ENCODE measurements at regions not wholly inside any gene's neighbourhood (a gene's known extent, or its start where the extent isn't known, plus 50 kb on each side); places are given as distances from the start of the nearest gene placed in this dataset.

DNA sequence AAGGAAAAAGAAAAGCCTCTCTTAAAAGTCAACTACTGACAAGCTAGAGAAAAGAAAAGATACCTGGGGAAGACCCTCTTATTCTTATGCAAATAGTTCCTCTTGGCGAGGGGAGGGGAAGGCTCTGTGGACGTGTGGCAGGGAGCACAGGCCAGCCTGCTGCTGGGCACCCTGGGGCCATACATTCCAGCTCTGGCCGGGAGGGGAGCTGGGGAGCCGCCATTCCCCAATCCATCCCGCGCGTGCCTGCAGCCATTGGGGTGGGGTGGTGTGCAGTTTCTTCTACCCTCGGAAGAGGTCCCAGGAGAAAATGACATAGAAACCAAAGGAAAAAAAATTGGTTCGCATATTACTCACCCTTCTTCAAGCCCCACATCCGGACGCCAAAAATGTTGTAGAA, 1496.4 kb downstream of the RPA4 start:
- FAIRE-seq (no peak), DNase-seq (ENCODE audit: low read depth, low spot score) (no peak)
- no peak overlapping the region for H3K27ac ChIP-seq (ENCODE audit: control insufficient read depth, insufficient read depth, low read length)
- H3K4me1 ChIP-seq (ENCODE audit: control insufficient read depth, extremely low read depth, insufficient read depth, low read length): no peaks in the 10 kb centered on the region
- no peaks in the 10 kb centered on the region for H3K79me2 ChIP-seq (ENCODE audit: control insufficient read depth, insufficient read depth, low read length)
- H3K9me3 ChIP-seq (ENCODE audit: control insufficient read depth, low read depth, low read length): no peaks in the 10 kb centered on the region
- H4K20me1 ChIP-seq (ENCODE audit: control insufficient read depth, extremely low read depth, insufficient read depth, low read length): no peaks in the 10 kb centered on the region
- H3K36me3 ChIP-seq (ENCODE audit: control insufficient read depth in 2 of 2, extremely low read depth in 1 of 2, insufficient read depth in 2 of 2, low read length in 2 of 2): no peaks in the 10 kb centered on the region
- H3K4me3 ChIP-seq (ENCODE audit: control insufficient read depth in 2 of 3, extremely low read depth in 1 of 3, insufficient read depth in 2 of 3, low read depth in 1 of 3, low read length in 3 of 3): no peak overlapping the region
- no peaks in the 10 kb centered on the region for H3K27me3 ChIP-seq (ENCODE audit: control insufficient read depth, extremely low read depth, insufficient read depth, low read length)
- H2AFZ ChIP-seq (ENCODE audit: control insufficient read depth, low read length): no peak overlapping the region
- H3K9ac ChIP-seq (ENCODE audit: control insufficient read depth, extremely low read depth, insufficient read depth, low read length): no peak overlapping the region
- TF ChIP-seq, protein P1, sequence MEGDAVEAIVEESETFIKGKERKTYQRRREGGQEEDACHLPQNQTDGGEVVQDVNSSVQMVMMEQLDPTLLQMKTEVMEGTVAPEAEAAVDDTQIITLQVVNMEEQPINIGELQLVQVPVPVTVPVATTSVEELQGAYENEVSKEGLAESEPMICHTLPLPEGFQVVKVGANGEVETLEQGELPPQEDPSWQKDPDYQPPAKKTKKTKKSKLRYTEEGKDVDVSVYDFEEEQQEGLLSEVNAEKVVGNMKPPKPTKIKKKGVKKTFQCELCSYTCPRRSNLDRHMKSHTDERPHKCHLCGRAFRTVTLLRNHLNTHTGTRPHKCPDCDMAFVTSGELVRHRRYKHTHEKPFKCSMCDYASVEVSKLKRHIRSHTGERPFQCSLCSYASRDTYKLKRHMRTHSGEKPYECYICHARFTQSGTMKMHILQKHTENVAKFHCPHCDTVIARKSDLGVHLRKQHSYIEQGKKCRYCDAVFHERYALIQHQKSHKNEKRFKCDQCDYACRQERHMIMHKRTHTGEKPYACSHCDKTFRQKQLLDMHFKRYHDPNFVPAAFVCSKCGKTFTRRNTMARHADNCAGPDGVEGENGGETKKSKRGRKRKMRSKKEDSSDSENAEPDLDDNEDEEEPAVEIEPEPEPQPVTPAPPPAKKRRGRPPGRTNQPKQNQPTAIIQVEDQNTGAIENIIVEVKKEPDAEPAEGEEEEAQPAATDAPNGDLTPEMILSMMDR (optimal IDR thresholded peaks at IDR 0.05 in 1 of 3, IDR thresholded peaks at IDR 0.05 in 1 of 3, conservative IDR thresholded peaks at IDR 0.05 in 1 of 3; ENCODE audit: extremely low read depth in 1 of 3, insufficient read depth in 2 of 3, low read length in 3 of 3): no peak
- TF ChIP-seq EZH2 (IDR thresholded peaks at IDR 0.05; ENCODE audit: low read length): no peak
- no peaks in the 10 kb centered on the region for H3K9me1 ChIP-seq (ENCODE audit: control insufficient read depth, extremely low read depth, insufficient read depth, low read length)
- no peak overlapping the region for H3K4me2 ChIP-seq (ENCODE audit: control insufficient read depth, extremely low read depth, insufficient read depth, low read depth, low read length)
- dilution Hi-C loops (cut with MboI; ENCODE audit: extremely low pct_ligation_motif_present, low sequenced_read_pairs): no loop called here

DNA sequence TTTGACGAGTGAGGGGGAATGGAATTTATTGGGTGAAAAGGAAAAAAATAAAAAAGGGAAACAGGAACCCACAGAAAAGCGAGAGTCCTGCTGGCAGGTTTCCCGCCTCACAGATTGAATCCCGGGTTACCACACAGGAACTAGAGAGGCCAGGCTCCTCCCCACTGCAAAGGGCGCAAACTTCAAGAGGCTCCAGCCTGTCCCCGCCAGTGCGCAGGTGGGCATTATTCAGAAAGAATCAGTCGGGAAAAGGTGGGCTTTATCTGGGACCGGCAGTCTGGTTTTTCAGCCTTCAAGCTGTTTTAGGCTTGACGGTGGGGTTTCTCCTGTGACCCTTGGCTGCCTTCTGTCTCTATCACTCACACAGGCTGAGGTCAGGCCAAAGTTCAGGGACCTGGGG, 1496.8 kb downstream of the RPA4 start:
- H3K36me3 ChIP-seq (ENCODE audit: control insufficient read depth in 2 of 2, extremely low read depth in 1 of 2, insufficient read depth in 2 of 2, low read length in 2 of 2): no peaks in the 10 kb centered on the region
- no peak overlapping the region for H3K4me3 ChIP-seq (ENCODE audit: control insufficient read depth in 2 of 3, extremely low read depth in 1 of 3, insufficient read depth in 2 of 3, low read depth in 1 of 3, low read length in 3 of 3)
- H3K79me2 ChIP-seq (ENCODE audit: control insufficient read depth, insufficient read depth, low read length): no peaks in the 10 kb centered on the region
- no peaks in the 10 kb centered on the region for H4K20me1 ChIP-seq (ENCODE audit: control insufficient read depth, extremely low read depth, insufficient read depth, low read length)
- H3K9me1 ChIP-seq (ENCODE audit: control insufficient read depth, extremely low read depth, insufficient read depth, low read length): no peaks in the 10 kb centered on the region
- no peak overlapping the region for H3K27ac ChIP-seq (ENCODE audit: control insufficient read depth, insufficient read depth, low read length)
- no peak overlapping the region for H3K4me2 ChIP-seq (ENCODE audit: control insufficient read depth, extremely low read depth, insufficient read depth, low read depth, low read length)
- dilution Hi-C loops (cut with MboI; ENCODE audit: extremely low pct_ligation_motif_present, low sequenced_read_pairs): no loop called here
- H3K27me3 ChIP-seq (ENCODE audit: control insufficient read depth, extremely low read depth, insufficient read depth, low read length): no peaks in the 10 kb centered on the region
- no peak for TF ChIP-seq EZH2 (IDR thresholded peaks at IDR 0.05; ENCODE audit: low read length)
- TF ChIP-seq, protein P1 (optimal IDR thresholded peaks at IDR 0.05 in 1 of 3, IDR thresholded peaks at IDR 0.05 in 1 of 3, conservative IDR thresholded peaks at IDR 0.05 in 1 of 3; ENCODE audit: extremely low read depth in 1 of 3, insufficient read depth in 2 of 3, low read length in 3 of 3): no peak
- no peak overlapping the region for H3K9ac ChIP-seq (ENCODE audit: control insufficient read depth, extremely low read depth, insufficient read depth, low read length)
- H3K4me1 ChIP-seq (ENCODE audit: control insufficient read depth, extremely low read depth, insufficient read depth, low read length): no peaks in the 10 kb centered on the region
- DNase-seq (ENCODE audit: low read depth, low spot score) (no peak), FAIRE-seq (no peak)
- H3K9me3 ChIP-seq (ENCODE audit: control insufficient read depth, low read depth, low read length): no peaks in the 10 kb centered on the region
- H2AFZ ChIP-seq (ENCODE audit: control insufficient read depth, low read length): no peak overlapping the region

Measured in keratinocyte (primary cell).